ENCODE measurements at regions not wholly inside any gene's neighbourhood (a gene's known extent, or its start where the extent isn't known, plus 50 kb on each side); places are given as distances from the start of the nearest gene placed in this dataset.

DNA sequence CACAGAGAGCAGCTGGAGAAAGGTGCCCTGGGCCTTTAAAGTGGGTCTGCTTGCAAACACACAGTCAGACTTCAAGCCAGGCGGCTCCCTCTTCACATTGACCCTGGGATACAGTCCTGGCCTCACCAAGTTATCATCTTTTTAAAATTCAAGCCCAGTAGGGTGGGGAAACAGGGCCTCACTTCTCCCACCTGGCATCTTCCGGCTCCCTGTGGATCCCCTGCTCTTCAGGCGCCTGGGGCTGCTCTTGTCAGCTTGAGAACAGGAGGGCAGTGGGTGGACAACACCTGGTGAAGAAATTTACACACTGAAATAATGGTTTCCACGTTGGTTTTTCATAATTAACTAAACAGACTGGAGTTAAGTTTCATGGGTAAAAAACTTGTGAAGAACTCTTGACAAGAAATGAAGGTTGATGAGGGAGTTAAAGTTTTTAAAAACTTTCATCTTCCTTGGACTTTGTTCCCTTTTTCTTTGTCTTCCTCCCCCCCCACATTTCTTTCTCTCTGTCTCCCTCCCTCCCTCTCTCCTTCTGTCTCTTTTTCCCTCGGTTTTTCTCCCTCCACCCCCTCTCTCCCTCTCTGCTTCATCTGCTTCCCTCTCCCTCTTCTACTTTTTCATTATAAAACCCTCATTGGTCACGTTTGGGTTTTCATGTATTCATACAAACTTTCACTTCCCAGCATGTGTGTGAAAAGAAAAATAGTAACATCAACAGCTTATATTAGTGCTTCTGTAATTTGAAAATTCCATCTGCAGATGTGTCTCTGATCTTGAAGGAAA, 219.6 kb downstream of the DMRT2 start:
- DNase-seq: no peak

DNA sequence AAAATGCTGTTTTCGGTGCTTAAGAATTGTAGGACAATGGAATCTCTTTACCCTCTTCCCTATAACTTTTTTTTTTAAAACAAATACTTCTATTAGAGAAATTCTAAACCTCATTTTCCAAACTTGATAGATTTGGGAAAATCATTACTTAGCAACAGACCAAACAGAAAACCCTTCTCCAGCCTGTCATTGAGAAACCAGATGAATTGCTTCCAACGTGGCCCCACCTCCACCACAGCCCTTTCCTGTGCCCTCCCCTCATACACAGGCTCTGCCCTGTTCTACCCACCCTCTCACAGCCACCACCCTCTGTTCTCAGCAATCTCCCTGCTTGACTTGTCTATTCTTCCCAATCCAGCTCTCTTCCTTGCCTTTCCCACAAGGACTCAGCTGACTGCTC, 221.2 kb downstream of the DMRT2 start:
- no peak for DNase-seq

DNA sequence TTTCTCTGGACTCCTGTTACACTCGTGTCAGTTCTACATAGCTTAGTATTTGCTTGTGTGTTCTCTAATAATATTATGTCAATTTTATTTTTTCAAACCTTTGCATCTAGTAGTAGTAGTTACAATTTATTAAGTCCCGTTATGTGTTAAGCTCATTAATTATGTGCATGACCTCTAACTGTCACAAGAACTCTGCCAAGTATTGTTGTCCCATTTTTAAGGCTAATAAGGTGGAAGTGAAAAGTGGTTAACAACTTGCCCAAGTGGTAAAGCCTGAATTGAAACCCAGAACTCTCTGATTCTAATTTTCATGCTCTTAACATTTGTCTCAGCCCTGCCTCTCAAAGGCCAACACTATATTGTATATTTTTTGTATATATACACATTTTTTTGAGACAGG, 221.6 kb downstream of the DMRT2 start:
- no peak for DNase-seq

DNA sequence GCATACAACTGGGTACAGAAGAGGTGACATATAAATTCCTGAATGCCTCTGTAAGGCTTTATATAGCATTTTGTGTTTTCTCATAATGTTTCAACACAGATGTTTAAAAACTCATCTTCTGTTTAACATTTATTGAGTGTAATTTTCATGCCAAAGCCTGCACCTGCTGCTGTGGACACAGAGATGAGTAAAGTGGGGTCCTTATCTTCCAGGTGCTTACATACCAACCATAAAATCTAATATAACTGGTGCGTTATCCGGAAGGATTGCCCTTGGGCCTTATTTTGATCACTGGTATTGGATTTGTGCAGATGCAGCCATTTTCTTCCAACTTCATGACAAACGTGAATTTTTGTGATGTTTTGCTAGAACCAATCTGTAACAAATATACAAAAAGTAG, 222.3 kb downstream of the DMRT2 start:
- no peak for DNase-seq

DNA sequence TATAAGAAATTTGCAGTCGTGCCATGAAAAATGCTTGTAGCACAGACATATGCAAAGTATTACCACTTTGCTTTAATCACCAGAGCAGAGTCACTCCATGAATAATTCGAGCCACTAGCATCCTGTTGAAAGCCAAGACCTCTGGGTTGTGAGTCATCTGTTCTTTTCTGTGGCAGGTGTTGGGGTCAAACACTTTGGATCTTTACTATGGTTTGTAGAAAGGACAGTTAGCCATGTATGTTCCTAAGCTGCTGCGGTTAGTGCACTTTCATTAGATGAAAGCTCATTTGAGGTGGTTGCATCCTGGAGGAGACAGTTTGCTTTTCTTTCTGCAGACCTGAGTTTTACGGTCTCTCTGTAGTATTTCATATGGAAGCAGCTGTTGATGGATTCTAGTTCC, 223.7 kb downstream of the DMRT2 start:
- no peak for DNase-seq

DNA sequence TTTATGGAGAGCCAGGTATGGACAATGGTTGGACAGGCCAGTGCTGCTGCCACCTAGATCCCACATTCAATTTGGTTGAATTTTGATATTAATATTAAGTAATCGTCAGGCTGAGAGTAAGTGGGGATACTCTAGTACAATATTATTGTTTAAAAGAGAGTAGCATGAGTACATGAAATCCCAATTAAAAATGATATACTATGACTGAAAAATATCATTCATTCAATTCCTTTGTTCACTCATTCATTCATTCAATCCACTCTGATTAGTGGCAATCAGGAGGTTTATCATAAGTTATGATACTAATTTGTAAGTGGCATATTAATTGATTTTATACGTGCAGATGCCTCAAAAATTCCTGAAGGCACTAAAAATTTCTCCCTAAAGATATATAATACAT, 224.2 kb downstream of the DMRT2 start:
- no peak for DNase-seq

DNA sequence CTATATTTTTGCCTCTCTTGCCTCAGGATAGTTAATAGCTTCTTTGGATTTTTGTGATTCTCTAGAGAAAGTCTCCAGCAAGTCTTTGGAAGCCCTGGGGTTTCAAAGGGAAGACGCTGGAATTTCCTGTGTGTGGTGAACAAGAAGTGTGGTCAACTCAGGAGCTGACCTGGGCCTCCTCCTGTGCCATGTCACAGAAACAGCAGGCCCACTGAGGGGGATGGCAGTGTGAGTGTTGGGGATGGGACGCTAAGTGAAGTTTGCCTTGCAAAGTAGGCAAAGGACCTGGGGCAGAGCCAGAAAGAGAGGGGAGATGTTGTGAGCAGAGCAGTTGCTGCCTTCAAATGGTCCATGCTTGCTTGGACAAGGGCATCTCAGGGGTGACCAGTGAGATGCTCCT, 226.3 kb downstream of the DMRT2 start:
- no peak for DNase-seq

DNA sequence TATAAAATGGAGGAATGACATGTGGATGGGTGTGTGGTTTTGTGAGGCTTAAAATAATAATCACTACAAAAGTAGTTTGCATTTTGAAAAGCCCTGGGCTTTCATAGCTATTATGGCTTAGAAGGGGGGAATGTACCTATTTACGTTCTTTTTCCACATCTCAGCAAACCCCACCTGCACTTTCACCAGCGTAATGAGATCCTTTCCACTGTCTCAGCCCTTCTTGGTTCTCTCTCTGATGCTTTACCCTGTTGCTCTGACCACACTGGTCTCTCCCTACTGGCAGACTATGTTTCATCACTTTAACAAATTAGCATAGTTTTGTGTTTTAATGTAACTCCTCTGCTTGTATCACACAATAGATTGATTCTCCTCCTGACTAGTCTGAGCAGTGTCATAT, 234.6 kb downstream of the DMRT2 start:
- DNase-seq: no peak

DNA sequence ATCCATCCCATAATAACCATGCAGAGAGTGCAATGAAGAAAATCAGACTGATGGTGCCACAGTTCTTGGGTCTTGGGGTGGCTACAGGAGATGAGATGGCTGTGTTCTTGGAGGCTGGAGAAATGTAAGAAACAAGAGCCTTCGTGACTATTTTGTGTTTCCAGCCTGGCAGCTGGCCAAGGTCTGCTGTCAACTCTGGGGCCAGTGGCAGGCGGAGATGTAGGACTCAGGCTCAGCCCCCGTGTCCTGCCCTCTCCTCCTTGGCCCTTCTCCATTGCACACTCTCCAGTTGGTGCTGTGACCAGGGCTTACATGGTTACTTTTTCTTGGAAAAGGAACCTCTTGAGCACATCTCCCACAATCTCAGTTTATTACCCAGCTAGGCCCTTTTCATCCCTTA, 235.4 kb downstream of the DMRT2 start:
- DNase-seq: no peak

DNA sequence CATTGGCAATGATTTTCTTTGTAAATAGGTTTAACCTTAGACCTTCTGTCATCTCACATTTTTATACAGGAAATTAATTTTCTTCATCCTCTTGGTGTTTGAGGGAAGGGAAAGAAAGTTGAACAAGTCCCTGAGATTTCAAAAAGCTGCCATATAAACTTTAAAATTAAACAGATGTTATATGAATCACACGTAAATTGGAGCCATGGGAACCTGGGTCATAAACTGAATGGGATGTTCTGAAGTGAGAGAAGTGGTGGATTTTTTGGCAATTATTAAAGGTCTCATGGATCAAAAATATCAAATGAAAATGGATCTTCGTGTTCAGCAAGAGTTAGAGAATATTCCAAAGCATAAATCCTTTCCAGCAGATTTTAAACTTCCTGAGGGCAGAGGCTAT, 242.2 kb downstream of the DMRT2 start:
- DNase-seq: no peak

DNA sequence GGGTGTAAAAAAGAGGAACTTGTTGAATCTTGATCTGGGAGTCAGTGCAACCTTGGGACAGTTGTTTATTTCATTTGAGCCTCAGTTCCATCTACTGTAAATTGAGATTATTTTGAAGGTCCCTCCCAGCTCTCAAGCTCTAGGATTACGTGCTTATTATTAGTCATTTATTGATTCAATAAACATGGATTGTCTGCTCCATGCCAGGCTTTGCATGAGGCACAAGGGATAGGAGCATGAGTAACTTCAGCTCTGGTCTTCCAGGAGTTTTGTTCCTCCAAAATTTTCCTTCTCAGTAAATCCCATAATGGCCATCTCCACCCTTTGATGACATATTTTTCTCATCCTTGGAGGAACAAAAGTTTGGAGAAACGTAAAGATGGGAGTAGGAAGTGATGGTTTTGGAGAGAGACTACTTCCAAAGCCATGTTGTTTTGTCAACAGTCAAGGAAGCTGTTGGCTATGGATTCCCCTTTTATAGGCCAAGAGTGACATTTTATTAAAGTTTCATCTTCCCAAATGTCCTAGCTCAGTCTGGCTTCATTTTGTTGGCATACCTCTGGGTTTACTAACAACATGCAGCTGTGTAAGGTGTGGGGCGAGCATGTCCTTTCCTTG, 244.6 kb downstream of the DMRT2 start:
- no peak for DNase-seq

DNA sequence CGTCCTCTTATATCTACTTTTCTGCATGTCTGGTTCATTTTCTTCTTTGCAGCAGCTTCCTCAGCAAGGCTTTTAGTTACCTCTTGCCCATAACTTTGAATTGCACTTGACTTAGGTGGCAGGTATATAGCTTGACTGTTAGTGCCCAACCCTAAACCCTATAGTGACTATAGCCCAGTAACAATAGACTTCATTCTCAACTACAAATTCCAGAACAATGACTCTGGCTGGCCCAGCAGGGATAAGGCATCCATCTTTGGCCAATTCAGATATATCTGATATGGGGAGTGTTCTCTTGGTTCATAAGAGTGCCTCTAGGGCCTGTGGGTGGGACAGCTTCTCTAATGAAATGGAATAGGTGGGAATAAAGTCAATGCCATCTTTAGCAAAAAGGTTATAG, 246.2 kb downstream of the DMRT2 start:
- DNase-seq: no peak

DNA sequence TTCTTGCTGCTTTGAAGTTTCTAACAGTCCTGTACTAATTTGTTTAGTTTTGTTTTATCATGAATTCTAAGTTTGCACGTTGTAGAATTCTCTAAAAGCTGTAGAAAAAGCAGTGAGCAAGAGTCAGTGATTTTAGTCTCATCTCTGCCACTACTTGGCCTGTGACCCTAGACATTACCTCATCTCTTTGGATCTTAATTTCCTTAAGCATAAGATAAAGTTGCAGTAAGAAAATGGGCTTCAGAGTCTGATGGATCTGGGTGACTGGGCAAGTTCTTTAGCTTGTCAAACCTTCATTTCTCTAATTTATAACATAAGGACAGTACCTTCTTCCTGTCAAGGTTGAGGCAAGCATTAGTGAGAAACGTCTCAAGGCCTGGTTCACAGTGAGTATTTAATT, 247.9 kb downstream of the DMRT2 start:
- DNase-seq: no peak

DNA sequence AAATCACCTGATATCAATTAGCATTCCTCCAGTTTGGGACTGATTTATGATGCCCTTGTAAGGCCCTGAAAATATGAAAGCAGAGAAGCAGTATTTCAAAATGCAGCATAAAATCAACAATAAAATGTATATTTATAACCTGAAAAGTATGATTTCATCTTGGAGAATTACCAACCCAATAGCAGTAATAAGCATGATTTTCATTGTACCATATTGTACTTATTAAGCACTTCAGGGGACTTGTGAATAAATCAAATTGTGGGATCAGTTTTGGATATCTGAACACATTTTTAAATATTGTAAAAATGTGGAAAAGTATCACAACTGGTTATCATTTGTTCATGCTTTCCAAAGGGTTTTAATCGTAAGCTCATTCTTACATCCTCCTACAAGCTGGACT, 250.8 kb downstream of the DMRT2 start:
- no peak for DNase-seq

DNA sequence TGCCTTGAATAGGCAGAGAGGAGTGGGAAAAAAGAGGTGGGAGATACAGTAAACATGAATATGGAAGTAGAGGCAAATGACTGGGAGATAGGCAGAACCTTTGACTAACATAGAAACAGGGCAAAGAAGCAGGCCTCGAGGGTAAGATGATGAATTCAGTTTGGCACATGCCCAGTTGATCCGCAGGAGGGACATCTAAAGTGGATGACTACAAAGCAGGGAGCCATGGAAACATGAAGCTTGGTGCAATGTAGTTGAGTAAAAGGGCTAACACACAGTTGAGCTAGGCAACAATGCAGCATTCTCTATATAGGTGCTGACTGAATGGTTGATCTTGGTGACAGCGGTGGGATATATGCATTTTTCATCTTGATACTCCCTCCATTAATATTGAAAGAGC, 253.8 kb downstream of the DMRT2 start:
- no peak for DNase-seq

DNA sequence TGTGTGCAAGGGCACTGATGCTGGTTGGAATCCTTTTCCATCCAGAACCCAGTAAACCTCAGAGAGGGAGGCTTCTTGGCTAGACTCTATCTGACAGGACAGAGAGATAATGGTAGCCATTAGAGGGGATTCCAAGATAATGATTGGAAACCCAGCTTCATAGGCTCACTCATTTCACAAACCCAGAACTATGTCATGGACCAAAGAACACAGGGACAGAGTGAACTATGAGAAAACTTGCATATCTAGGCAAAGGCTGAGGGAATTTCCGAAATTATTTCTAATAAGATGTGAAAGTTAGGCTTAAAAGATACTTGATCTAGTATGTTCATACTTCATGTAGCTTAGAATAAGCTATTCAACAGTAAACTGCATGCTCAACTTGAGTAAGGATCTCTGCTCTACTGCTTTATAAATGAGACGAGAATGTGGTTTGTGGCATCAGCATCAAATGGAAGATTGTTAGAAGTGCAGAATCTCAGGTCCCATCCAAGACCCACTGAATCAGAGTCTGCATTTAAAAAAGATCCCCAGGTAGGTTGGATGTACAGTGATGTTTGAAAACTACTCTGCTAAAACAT, 261.4 kb downstream of the DMRT2 start:
- no peak for DNase-seq

DNA sequence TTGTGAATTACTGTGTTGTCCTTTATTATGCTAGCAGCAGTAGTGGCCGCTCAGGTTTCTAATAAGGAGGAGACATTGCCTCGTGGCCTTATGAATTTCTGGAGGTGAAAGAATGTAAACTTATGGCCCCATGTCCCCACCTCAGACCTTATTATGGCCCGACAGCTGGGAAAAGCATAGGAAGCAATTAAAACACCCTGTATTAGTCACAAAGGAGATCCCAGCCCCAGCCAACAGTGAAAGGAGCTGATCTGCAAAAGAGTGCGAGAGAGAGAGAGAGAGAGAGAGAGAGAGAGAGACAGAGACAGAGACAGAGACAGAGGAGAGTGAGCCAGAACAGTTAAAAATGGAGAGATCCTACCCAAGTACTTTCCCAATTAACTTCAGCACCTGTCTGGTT, 269.3 kb downstream of the DMRT2 start:
- DNase-seq: no peak

DNA sequence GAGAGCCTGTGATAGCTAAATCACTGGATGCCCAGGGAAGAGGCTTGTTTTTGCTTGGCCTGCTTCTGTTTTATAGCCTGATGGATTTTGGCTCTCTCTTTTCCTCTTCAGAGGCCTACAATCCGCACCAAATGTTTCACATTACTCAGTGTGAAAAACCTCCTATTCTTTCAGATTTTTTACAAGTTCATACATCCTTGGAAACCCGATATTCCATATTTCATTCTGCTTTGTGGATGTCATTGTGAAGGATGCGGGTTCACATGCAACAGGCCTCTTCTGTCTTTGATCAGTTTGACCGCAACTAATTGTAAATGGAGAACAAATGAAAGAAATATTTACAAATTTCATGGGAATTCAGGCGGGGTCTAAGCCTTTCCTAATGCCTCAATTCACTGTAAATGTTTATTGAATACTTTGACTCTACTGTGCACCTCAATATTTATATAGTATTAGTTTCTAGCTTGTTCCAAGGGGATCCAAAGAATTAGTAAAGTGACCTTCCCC, 269.9 kb downstream of the DMRT2 start:
- DNase-seq: no peak

DNA sequence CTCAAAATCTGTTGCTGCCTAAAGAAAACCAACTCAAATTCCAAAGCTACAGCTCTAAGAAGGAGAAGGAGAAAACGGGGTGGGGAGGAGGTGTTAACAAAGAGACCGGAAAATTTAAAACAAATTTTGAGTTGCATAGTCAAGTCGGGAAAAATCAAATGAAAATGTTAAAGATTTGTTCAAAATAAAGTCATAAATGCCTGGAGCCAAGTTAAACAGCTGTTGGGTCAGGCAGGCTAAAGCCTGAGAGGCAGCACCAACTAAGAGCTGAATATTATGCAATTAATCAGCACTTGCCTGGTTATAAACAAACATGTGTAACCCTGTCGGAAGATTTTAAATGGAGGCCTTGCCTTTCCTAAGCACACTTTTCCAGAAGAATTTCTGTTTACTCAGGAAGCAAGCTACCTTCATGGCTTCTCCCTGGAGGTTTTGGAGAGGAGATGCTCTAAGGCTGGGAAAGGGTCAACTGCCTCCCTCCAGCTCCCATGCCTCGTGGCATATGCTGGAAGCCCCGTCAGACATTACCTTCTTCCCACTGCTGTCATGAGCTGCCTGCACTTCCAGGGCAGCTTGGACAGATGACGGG, 270.5 kb downstream of the DMRT2 start:
- no peak for DNase-seq

DNA sequence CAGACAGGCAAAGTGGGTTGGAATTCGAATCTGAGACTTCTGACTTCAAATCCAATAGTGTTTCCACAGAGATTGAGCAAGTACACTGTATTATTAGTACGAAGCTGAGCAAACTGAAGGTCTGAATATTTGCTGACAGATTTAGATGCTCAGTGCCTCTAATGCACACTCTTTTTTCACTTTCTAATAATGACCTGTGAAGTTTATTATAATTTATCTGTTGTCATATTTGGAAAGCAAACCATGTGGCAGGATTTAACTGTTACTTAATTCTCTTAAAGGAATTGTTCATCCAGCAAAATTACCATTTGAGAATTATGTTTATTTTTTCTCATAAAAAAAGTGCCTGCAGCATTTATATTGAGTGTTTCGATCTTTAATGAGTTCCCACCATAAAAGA, 277.3 kb downstream of the DMRT2 start:
- DNase-seq: no peak

DNA sequence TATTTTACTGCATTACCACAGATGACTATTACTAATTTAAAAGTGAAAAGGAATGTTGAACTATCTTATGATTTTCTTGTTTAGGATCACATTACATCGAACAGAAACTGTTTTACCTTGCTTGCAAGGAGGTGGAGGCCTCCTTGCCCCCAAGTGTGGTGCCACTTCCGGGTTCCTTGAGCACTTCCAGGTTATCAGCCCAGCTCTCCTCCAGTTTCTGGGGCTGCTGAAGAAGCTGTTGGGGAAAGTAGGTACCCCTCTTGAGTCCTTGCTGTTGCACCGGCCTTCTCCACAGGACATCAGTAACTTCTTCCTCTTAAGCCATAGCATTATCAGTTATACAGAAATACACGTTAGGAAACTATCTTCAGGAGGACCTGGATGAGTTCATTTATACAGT, 278.2 kb downstream of the DMRT2 start:
- no peak for DNase-seq

DNA sequence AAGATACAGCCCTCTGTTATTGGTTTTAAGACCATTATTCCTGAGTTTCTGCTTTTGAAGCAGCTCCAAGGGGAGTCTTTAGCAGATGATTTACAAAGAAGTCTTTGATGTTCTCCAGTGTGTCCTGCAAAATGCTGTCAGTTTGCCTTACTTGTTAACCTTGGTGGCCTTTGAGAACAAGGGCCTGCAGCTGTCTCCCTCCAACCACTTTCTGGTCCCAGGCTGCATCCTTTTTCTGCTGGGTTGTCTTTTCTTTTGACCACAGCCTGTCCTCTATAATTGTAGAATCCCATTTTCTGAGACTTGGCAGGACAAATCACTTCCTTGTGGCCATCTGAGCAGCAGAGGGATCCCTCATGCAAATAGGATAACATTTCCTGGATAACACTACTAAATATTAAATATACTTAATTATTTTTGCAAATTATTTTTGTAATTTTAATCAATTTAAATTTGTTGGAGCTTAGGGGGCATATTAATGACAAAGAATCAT, 281.4 kb downstream of the DMRT2 start:
- DNase-seq: no peak

DNA sequence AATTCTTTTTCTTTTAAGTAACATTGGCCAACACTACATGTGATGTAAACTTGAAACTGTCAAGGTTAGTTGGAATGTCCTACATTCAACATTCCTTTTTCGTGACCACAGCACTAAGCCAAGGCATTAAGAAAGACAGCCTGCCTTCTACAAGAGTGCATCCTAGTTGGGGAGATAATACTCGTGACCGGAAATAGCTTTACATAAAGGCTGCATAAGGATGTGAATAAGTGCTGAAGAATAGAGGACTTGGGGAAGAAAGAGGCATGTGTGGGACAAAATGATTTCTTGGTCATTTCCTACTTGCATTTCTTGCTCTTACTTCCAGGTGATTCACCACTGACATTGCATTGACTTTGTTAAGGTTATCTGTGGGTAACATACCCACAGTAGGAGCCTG, 282.0 kb downstream of the DMRT2 start:
- DNase-seq: no peak

DNA sequence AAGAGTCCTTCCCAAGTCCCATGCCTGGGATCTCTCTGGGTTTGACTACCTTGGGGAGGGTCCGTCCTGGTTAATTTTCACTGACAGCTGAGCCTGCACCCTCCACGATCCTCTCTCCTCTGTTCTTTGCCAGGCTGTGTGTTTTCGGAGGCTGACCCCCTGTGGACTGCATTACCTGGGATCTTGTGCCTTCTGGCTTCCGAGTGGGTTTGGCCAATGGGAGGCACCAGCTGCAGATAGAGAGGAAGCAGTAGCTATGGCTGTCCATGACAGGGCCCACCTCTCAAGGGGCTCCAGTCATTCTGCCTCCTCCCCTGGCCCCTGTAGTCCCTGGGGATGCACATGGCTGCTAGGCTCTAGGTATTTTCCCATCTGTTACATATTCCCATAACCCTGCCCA, 285.0 kb downstream of the DMRT2 start:
- DNase-seq: no peak

Measured in left hindlimb (tissue), 1 donor.